ENCODE measurements at regions not wholly inside any gene's neighbourhood (a gene's known extent, or its start where the extent isn't known, plus 50 kb on each side); places are given as distances from the start of the nearest gene placed in this dataset.

DNA sequence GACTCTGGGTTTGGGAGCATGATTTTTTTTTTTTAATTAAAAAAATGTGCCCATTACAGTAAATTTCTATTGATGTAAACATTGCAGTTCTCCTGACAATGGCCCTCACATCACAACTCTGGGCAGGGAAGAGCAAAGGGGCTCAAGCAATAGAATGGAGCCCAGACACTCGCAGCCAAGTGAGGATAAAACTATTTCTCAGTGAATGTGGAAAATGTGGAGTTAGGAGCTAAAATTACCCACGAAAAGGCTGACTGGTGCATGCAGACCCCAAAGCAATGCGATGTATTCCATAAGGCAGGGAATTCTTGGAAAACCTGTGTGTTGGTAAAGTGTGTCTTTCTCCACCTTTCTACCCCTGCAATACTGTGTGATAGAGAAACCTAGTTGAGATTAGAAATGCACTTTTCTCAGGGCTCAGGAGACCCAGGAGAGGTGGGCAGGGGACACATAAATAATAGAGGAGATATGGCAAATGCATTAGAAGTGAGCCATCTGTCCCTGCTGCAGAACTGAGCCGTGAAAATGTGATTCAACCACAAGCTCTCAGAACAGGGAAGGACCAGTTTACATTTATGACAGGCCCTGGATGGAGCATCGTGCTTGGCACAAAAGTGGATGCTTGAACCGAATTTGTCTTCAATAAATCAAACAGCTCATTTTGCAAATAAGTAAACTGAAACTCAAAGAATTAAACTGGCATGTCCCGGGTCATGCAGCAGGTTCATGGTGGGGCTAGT, 100.1 kb downstream of the MYCN start:
- H3K4me3 ChIP-seq (ENCODE audit: low read depth, low read length) = no peak overlapping the region
- TF ChIP-seq, protein P1, sequence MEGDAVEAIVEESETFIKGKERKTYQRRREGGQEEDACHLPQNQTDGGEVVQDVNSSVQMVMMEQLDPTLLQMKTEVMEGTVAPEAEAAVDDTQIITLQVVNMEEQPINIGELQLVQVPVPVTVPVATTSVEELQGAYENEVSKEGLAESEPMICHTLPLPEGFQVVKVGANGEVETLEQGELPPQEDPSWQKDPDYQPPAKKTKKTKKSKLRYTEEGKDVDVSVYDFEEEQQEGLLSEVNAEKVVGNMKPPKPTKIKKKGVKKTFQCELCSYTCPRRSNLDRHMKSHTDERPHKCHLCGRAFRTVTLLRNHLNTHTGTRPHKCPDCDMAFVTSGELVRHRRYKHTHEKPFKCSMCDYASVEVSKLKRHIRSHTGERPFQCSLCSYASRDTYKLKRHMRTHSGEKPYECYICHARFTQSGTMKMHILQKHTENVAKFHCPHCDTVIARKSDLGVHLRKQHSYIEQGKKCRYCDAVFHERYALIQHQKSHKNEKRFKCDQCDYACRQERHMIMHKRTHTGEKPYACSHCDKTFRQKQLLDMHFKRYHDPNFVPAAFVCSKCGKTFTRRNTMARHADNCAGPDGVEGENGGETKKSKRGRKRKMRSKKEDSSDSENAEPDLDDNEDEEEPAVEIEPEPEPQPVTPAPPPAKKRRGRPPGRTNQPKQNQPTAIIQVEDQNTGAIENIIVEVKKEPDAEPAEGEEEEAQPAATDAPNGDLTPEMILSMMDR (IDR thresholded peaks at IDR 0.05; ENCODE audit: borderline replicate concordance, insufficient read depth, low read depth, low read length) = no peak

DNA sequence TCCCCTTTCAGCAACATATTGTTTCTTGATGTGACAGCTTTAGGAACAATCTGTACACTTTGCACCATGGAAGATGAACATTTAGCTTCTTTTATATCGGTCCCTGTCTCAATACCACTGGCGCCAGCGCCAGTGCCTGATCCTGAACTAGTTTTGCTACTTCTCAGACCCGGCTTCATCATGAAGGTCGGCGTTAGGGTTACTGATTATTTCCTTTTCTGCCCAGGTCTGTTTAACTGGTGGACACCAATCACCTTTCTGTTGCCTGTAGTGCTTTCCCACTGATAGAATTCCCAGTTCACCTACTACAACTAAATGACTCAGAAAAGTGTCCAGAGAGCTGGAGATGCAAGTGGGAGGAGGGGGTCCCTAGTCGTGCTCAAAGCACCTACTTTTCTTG, 99.5 kb downstream of the MYCN start:
- TF ChIP-seq, protein P1 (IDR thresholded peaks at IDR 0.05; ENCODE audit: borderline replicate concordance, insufficient read depth, low read depth, low read length) = no peak
- H3K4me3 ChIP-seq (ENCODE audit: low read depth, low read length) = no peak overlapping the region

DNA sequence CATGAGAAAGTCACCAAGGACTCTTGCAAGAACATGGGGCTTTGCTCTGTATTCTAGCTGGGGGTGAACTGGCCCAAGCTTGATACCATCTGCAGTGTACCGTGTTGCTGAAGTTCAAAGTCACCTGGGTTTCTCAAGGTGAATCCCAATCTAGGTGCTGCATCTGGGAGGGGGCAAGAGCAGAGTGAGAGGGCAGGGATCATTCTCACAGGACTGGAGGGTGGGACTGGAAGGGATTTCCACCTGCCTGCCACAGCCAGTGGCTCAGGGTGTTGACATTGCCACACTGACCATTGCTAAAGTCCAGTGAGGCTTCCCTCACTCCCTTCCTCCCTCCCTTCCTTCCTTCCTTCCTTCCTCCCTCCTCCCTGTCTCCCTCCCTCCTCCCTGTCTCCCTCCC, 98.7 kb downstream of the MYCN start:
- no peak overlapping the region for H3K4me3 ChIP-seq (ENCODE audit: low read depth, low read length)
- TF ChIP-seq, protein P1 (IDR thresholded peaks at IDR 0.05; ENCODE audit: borderline replicate concordance, insufficient read depth, low read depth, low read length) = no peak

DNA sequence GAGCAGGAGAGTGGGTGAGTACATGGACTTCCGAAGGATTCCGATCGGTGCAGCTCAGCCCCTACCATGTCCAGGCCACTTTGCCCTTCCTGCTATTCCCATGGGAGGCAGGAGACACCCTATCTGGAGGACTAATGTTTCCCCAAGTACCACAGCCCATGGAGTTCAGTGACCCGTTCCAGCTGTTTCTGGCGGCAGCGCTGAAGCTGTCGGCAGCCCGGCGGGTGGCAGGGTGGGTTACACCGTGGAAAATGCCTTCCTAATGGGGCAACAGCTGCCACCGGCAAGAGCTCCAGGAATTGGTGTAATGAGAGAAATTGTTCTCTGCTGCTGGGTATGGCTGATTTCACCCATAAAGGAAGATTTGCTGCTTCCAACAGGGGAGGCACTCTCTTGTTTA, 98.3 kb downstream of the MYCN start:
- TF ChIP-seq, protein P1 (IDR thresholded peaks at IDR 0.05; ENCODE audit: borderline replicate concordance, insufficient read depth, low read depth, low read length) = no peak
- H3K4me3 ChIP-seq (ENCODE audit: low read depth, low read length) = no peak overlapping the region

DNA sequence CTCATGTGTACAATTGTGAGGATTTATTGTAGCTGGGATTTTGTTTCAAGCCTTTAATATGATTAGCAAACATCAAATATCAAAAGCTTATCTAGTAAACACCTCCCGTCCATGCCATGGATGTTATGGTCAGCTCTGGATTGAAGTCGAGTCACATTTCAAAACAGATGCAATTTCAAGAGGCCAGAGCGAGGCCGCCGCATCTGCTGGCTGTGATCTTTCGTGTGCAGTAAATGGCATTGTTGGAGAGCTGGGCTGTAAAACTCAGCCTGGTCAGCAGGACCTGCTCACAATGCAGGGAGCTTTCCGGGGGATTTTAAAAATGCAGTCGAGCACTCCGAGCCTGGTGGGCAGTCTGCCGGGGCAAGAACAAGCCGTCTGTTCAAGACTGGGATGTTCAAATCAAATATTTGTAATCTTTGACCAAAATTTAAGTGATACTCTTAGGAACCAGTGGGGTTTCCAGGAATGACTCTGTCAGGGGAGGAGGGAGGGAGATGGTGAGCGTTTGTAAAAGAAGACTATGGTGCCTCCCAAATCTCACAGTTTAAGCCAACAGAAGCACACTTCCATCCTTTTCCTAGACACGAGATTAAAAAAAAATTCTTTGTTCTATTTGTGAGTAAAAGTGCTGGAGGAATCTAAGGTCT, 97.6 kb downstream of the MYCN start:
- no peak overlapping the region for H3K4me3 ChIP-seq (ENCODE audit: low read depth, low read length)
- TF ChIP-seq, protein P1 (IDR thresholded peaks at IDR 0.05; ENCODE audit: borderline replicate concordance, insufficient read depth, low read depth, low read length) = no peak

DNA sequence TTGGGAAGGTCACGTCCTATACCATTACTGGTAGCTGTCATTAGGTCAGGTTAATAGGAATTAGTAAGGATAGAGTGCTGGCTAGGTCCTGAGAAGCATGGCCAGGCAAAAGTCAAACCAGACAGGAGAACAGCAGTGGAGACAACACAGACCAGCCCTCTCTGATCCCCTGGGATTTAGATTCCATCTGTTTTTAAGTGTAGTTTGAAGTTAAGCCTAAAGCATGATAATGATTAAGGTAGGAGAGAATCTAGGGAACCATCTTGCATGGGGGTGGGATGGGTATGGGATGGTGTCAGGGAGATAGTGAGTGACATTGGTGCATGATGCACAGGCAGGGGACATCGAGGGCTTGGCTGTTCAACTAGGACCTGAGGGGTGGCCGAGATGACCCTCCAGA, 96.6 kb downstream of the MYCN start:
- TF ChIP-seq, protein P1 (IDR thresholded peaks at IDR 0.05; ENCODE audit: borderline replicate concordance, insufficient read depth, low read depth, low read length) = no peak
- H3K4me3 ChIP-seq (ENCODE audit: low read depth, low read length) = no peak overlapping the region
